ENCODE measurements at regions not wholly inside any gene's neighbourhood (a gene's known extent, or its start where the extent isn't known, plus 50 kb on each side); places are given as distances from the start of the nearest gene placed in this dataset.
A peak's percentile ranks its signal among the peaks of the same experiment; 100 is the strongest.
"Not testable (repeated sequence)": the region's sequence is repeated elsewhere in the genome, so short reads cannot be mapped to it uniquely, and the experiment has no call there.

DNA sequence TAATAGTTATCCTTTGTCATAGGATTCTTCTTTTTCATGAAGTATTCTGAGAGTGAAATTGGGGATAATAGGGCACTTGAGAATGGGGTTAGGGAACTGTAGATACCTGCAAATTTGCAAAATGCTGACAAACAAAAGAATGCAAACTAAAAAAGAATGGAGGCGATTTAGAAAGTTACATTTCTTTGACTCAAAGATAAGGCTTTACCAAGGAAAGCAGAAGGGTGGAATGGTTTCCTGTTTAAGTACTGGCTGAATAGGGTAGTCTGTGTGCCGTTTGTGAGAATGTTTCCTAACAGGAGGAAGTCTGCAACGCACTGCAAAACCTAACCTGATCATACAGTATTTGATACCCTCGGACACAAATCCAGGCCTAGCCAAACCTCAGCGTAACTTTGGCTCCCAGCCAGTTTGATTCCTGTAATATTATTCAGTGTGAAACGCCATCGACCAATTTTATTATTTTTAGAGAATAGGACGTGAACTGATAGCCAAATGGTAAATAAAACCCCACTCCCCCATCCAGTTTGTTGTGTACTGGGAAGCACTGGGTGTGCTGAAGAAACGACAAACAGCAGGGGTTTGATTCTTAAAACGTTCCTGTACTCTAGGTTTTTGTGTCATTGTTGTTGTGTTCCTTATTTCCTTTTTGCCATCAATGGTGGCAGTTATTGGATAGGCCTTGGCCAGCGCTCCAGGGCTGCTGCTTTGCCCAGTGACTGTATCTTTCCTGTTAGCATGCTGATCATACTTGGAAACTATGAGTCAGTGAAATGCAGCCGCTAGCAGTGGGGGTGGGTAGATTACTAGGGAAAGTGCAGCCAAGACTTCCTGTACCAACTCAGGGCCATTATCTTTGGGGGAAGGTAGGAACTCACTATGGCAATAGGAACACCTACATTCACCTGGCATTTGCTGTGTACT, 148.0 kb upstream of the TBL1XR1 start:
- Histone ChIP-seq H3K27ac (ENCODE audit: low read depth, low read length) (peak overlapping the region; percentile 75), H3K36me3 (ENCODE audit: control insufficient read depth, insufficient read depth, low read length) (no peaks in the 10 kb centered on the region), H3K9ac (ENCODE audit: low read length) (no peak overlapping the region), H3K4me1 (ENCODE audit: control insufficient read depth, insufficient read depth, low read length) (peaks cover 26% of the 10 kb centered on the region), H3K27me3 (ENCODE audit: control insufficient read depth, insufficient read depth, low read length) (no peaks in the 10 kb centered on the region), H3K4me3 (ENCODE audit: low read length) (peak overlapping the region; percentile 22)

DNA sequence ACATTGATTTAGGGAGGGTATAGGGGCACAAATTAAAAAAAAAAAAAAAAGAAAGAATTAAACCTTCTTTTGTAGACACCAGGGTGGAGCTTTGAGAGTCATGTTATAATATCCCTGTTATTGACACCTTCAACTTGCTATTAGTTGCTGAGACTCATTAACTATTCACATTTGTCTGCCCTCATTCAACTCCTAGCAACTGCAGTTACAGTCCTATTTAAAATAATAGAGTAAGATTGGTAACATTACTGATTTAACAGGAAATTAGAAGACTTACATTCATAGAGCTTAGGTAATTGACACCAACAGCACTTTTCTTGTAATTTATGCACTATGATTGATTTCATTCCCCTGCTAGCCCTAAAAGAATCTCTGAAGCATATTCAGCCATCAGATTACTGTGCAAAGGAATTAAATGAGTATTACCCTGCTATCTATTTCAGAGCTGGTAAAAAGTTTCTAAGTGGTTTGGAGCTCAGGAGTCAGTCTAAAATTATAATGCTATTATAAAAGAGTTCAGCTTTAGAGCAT, 148.8 kb upstream of the TBL1XR1 start:
- Histone ChIP-seq H3K36me3 (ENCODE audit: control insufficient read depth, insufficient read depth, low read length) (no peaks in the 10 kb centered on the region), H3K27ac (ENCODE audit: low read depth, low read length) (peak overlapping the region; percentile 75), H3K4me3 (ENCODE audit: low read length) (no peak overlapping the region), H3K4me1 (ENCODE audit: control insufficient read depth, insufficient read depth, low read length) (peaks cover 26% of the 10 kb centered on the region), H3K9ac (ENCODE audit: low read length) (no peak overlapping the region), H3K27me3 (ENCODE audit: control insufficient read depth, insufficient read depth, low read length) (no peaks in the 10 kb centered on the region)

DNA sequence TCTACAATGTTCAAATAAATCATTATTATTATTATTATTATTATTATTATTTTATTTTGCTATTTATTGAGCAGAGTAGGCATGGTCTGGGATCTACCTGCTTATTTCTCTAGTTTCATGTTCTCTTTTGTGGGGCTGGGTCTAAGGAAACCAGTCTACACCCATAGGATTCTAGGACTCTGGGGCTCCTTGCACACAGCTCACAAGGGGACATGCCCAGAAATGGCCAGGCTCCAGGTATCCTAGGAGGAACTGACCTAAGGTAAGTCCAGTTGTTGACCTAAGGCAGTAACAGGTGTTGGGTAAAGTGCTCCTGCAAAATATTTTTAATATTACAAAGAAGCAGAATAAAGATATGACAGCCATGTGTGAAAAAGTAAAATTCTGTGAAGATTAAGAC, 149.6 kb upstream of the TBL1XR1 start:
- H3K4me1 ChIP-seq (ENCODE audit: control insufficient read depth, insufficient read depth, low read length), result peaks cover 26% of the 10 kb centered on the region
- no peak overlapping the region for H3K27ac ChIP-seq (ENCODE audit: low read depth, low read length)

GRCh38 chr3:177347611-177348010, 150.3 kb upstream of the TBL1XR1 start:
- H3K4me3 ChIP-seq (ENCODE audit: low read length), result no peak overlapping the region
- H3K36me3 ChIP-seq (ENCODE audit: control insufficient read depth, insufficient read depth, low read length), result no peaks in the 10 kb centered on the region
- H3K4me1 ChIP-seq (ENCODE audit: control insufficient read depth, insufficient read depth, low read length), result peaks cover 26% of the 10 kb centered on the region
- no peak overlapping the region for H3K27ac ChIP-seq (ENCODE audit: low read depth, low read length)
- H3K9ac ChIP-seq (ENCODE audit: low read length), result no peak overlapping the region
- no peaks in the 10 kb centered on the region for H3K27me3 ChIP-seq (ENCODE audit: control insufficient read depth, insufficient read depth, low read length)

More for the DNA sequence above, 149.6 kb upstream of the TBL1XR1 start:
- Histone ChIP-seq H3K4me3 (ENCODE audit: low read length) (no peak overlapping the region), H3K9ac (ENCODE audit: low read length) (no peak overlapping the region), H3K36me3 (ENCODE audit: control insufficient read depth, insufficient read depth, low read length) (no peaks in the 10 kb centered on the region), H3K27me3 (ENCODE audit: control insufficient read depth, insufficient read depth, low read length) (no peaks in the 10 kb centered on the region)

DNA sequence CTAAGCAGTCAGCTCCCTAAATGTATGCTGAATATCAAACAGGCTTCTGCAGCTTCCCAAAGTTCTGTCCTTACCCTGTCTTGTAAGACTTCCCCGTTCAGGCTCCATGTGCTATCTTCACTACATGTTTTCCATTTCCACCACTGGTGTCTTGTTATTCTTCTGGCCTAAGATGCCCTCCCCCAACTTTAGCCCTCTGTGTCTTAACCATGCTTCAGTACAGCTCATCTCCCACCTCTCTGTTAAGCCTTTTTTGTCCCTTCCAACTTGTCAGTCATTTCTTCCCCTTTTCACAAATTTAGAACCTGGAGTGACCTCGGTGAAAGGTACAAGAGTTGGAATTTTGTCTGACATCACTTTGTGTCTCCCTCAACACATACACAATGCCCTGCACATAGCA, 151.7 kb upstream of the TBL1XR1 start:
- H3K27ac ChIP-seq (ENCODE audit: low read depth, low read length), result no peak overlapping the region

GRCh38 chr3:177349384-177349783, 152.1 kb upstream of the TBL1XR1 start:
- no peak overlapping the region for H3K27ac ChIP-seq (ENCODE audit: low read depth, low read length)
- no peak overlapping the region for H3K9ac ChIP-seq (ENCODE audit: low read length)
- H3K27me3 ChIP-seq (ENCODE audit: control insufficient read depth, insufficient read depth, low read length), result no peaks in the 10 kb centered on the region
- H3K4me3 ChIP-seq (ENCODE audit: low read length), result no peak overlapping the region
- H3K36me3 ChIP-seq (ENCODE audit: control insufficient read depth, insufficient read depth, low read length), result no peaks in the 10 kb centered on the region
- H3K4me1 ChIP-seq (ENCODE audit: control insufficient read depth, insufficient read depth, low read length), result peaks cover 19% of the 10 kb centered on the region

More for the DNA sequence above, 151.7 kb upstream of the TBL1XR1 start:
- Histone ChIP-seq H3K4me1 (ENCODE audit: control insufficient read depth, insufficient read depth, low read length) (peaks cover 21% of the 10 kb centered on the region), H3K27me3 (ENCODE audit: control insufficient read depth, insufficient read depth, low read length) (no peaks in the 10 kb centered on the region), H3K9ac (ENCODE audit: low read length) (no peak overlapping the region), H3K4me3 (ENCODE audit: low read length) (no peak overlapping the region), H3K36me3 (ENCODE audit: control insufficient read depth, insufficient read depth, low read length) (no peaks in the 10 kb centered on the region)

- H3K4me1 ChIP-seq (ENCODE audit: control insufficient read depth, insufficient read depth, low read length), result peaks cover 14% of the 10 kb centered on the region
- no peak overlapping the region for H3K4me3 ChIP-seq (ENCODE audit: low read length)
- no peak overlapping the region for H3K27ac ChIP-seq (ENCODE audit: low read depth, low read length)
- no peak overlapping the region for H3K9ac ChIP-seq (ENCODE audit: low read length)
- no peaks in the 10 kb centered on the region for H3K36me3 ChIP-seq (ENCODE audit: control insufficient read depth, insufficient read depth, low read length)
- H3K27me3 ChIP-seq (ENCODE audit: control insufficient read depth, insufficient read depth, low read length), result no peaks in the 10 kb centered on the region
Measured at GRCh38 chr3:177350121-177350520, 152.8 kb upstream of the TBL1XR1 start.

GRCh38 chr3:177351206-177351605, 153.9 kb upstream of the TBL1XR1 start:
- H3K27me3 ChIP-seq (ENCODE audit: control insufficient read depth, insufficient read depth, low read length), result no peaks in the 10 kb centered on the region
- no peak overlapping the region for H3K27ac ChIP-seq (ENCODE audit: low read depth, low read length)
- H3K9ac ChIP-seq (ENCODE audit: low read length), result no peak overlapping the region
- H3K4me3 ChIP-seq (ENCODE audit: low read length), result no peak overlapping the region
- H3K4me1 ChIP-seq (ENCODE audit: control insufficient read depth, insufficient read depth, low read length), result peaks cover 3% of the 10 kb centered on the region
- no peaks in the 10 kb centered on the region for H3K36me3 ChIP-seq (ENCODE audit: control insufficient read depth, insufficient read depth, low read length)

DNA sequence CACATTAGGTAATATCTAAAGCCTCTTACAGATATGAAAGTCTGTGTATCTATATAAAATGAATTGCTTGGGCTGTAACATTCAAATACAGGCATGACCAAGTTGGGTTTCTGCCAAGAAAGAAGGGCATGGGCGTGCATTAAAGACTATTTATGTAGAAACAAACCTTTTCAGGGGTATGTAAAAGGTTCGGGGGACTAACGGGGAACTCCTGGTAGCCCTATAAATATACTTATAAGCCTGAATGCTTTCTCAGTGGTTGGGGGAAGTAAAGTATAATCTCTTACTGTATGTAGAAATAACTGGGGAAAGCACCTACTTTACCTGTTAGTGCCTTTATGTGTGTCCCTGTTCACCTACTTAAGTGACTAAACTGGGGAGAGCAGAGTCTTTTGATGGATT, 154.5 kb upstream of the TBL1XR1 start:
- H3K9ac ChIP-seq (ENCODE audit: low read length), result no peak overlapping the region
- no peaks in the 10 kb centered on the region for H3K27me3 ChIP-seq (ENCODE audit: control insufficient read depth, insufficient read depth, low read length)
- no peak overlapping the region for H3K4me3 ChIP-seq (ENCODE audit: low read length)
- H3K36me3 ChIP-seq (ENCODE audit: control insufficient read depth, insufficient read depth, low read length), result no peaks in the 10 kb centered on the region
- H3K4me1 ChIP-seq (ENCODE audit: control insufficient read depth, insufficient read depth, low read length), result no peaks in the 10 kb centered on the region
- no peak overlapping the region for H3K27ac ChIP-seq (ENCODE audit: low read depth, low read length)

DNA sequence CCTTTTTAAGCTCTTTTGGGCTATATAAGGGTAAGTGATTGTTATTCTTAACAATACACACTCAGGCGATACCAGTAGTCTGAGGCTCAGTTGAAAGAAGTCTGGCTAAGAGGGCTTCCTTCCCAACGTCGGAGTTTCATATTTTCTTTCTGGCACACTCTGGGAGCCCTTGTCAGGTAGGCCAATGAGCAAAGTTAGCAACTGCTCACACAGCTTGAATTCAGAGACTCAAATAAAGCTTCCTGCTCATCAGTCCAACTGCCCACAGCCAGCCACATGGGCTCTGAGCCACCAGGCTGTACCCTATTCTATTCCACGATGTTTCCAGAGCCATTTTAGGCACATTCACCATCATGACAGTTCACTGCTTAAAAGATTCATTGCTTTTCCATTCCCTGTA, 155.1 kb upstream of the TBL1XR1 start:
- H3K4me3 ChIP-seq (ENCODE audit: low read length), result no peak overlapping the region
- H3K9ac ChIP-seq (ENCODE audit: low read length), result no peak overlapping the region
- peaks cover 5% of the 10 kb centered on the region for H3K4me1 ChIP-seq (ENCODE audit: control insufficient read depth, insufficient read depth, low read length)
- H3K27ac ChIP-seq (ENCODE audit: low read depth, low read length), result no peak overlapping the region
- no peaks in the 10 kb centered on the region for H3K27me3 ChIP-seq (ENCODE audit: control insufficient read depth, insufficient read depth, low read length)
- no peaks in the 10 kb centered on the region for H3K36me3 ChIP-seq (ENCODE audit: control insufficient read depth, insufficient read depth, low read length)

GRCh38 chr3:177353140-177353539, 155.9 kb upstream of the TBL1XR1 start:
- Histone ChIP-seq H3K4me3 (ENCODE audit: low read length) (no peak overlapping the region), H3K27ac (ENCODE audit: low read depth, low read length) (no peak overlapping the region), H3K27me3 (ENCODE audit: control insufficient read depth, insufficient read depth, low read length) (no peaks in the 10 kb centered on the region), H3K9ac (ENCODE audit: low read length) (no peak overlapping the region), H3K4me1 (ENCODE audit: control insufficient read depth, insufficient read depth, low read length) (peaks cover 12% of the 10 kb centered on the region), H3K36me3 (ENCODE audit: control insufficient read depth, insufficient read depth, low read length) (no peaks in the 10 kb centered on the region)

GRCh38 chr3:177353879-177354278, 156.6 kb upstream of the TBL1XR1 start:
- H3K4me3 ChIP-seq (ENCODE audit: low read length); H3K27ac ChIP-seq (ENCODE audit: low read depth, low read length); H3K36me3 ChIP-seq (ENCODE audit: control insufficient read depth, insufficient read depth, low read length); H3K27me3 ChIP-seq (ENCODE audit: control insufficient read depth, insufficient read depth, low read length); H3K9ac ChIP-seq (ENCODE audit: low read length): not testable (repeated sequence)
- H3K4me1 ChIP-seq (ENCODE audit: control insufficient read depth, insufficient read depth, low read length), result peaks cover 15% of the 10 kb centered on the region

GRCh38 chr3:177354466-177354865, 157.2 kb upstream of the TBL1XR1 start:
- Histone ChIP-seq H3K27ac (ENCODE audit: low read depth, low read length) (no peak overlapping the region), H3K4me1 (ENCODE audit: control insufficient read depth, insufficient read depth, low read length) (peaks cover 21% of the 10 kb centered on the region), H3K27me3 (ENCODE audit: control insufficient read depth, insufficient read depth, low read length) (no peaks in the 10 kb centered on the region), H3K4me3 (ENCODE audit: low read length) (no peak overlapping the region), H3K9ac (ENCODE audit: low read length) (no peak overlapping the region), H3K36me3 (ENCODE audit: control insufficient read depth, insufficient read depth, low read length) (no peaks in the 10 kb centered on the region)

Measured in rectal smooth muscle tissue (tissue), 1 donor.